ENCODE measurements at regions not wholly inside any gene's neighbourhood (a gene's known extent, or its start where the extent isn't known, plus 50 kb on each side); places are given as distances from the start of the nearest gene placed in this dataset.

DNA sequence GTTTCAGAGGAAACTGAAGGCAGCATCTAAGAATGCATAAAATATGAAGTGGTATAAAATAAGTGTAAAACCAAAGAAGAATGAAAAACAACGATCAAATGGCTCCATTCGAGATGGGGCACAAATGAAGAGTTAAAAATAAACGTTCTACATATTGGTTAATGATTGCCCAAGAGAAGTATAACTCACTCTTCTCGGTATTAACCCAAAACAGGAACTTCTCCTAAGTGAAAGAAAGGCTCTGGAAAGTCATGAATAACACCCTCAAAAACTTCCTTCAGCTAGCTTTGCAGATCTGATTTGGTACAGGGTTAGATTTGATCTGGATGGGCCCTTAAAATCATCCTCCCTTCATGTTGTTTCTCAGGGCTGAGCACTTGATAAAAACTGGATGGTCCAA, 94.3 kb upstream of the ADO start:
- DNase-seq (ENCODE audit: low read depth) = no peak

- DNase-seq (ENCODE audit: low read depth) = no peak
Observed at GRCh38 chr10:62715383-62715782, 89.1 kb upstream of the ADO start.

DNA sequence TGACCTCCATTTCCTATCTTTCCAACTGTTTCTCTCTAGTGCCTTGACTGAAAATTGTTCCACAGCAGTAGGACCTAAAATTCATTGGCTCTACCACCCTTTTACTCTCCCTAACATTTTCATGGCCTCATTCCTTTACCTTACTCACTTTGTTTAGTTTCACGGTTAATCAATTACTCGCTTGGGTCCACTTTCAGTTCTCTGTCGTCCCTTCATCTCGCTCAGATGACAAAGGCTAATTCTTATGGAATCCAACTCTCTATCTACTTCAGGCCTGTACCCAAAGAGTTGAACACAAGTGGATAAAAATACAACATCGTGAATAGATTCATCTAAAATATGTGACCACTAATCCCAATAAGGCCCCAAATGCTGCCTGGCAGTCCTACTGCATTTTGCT, 85.9 kb upstream of the ADO start:
- DNase-seq (ENCODE audit: low read depth) = no peak

GRCh38 chr10:62719061-62719460, 85.5 kb upstream of the ADO start:
- DNase-seq (ENCODE audit: low read depth) = no peak

DNA sequence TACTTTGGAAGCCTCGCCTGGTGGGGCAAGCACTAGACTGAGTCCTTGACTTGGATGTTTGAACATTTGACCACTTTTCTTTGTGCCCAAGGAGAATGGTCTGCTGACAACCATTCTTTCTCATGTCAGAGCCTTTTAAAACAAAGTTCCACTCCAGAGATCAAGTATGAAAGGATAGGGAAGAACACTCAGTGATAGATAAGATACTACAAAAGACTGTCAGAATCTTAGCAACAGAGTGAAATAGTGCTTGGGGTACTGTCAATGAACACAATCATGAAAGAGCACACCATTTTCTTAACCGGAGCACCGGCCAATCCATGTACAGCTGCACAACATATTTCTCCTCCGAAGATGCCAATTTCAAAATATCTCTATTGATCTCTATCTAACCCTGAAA, 82.8 kb upstream of the ADO start:
- no peak for DNase-seq (ENCODE audit: low read depth)

GRCh38 chr10:62723375-62723774, 81.1 kb upstream of the ADO start:
- no peak for DNase-seq (ENCODE audit: low read depth)

DNA sequence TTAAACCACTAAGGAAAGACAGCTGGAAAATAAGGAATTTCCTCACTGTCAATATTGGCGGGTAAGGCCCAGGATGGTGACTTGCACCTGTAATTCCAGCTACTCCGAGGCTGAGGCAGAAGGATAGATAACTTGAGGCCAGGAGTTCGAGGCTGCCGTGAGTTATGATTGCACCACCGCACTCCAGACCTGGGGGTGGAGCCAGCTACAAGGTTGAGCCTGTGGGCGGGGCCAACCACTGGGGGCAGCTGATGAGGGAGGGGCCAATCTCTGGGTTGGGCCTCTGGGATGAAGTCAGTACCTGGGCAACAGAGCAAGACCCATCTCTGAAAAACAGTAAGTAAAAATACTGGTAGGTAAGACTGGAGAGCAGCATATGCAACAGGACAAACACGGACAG, 80.1 kb upstream of the ADO start:
- DNase-seq (ENCODE audit: low read depth) = no peak

- DNase-seq (ENCODE audit: low read depth) = peak; percentile 52
Observed at GRCh38 chr10:62726142-62726541, 78.4 kb upstream of the ADO start.

GRCh38 chr10:62726638-62727037, 77.9 kb upstream of the ADO start:
- no peak for DNase-seq (ENCODE audit: low read depth)

GRCh38 chr10:62727934-62728333, 76.6 kb upstream of the ADO start:
- DNase-seq (ENCODE audit: low read depth) = no peak

DNA sequence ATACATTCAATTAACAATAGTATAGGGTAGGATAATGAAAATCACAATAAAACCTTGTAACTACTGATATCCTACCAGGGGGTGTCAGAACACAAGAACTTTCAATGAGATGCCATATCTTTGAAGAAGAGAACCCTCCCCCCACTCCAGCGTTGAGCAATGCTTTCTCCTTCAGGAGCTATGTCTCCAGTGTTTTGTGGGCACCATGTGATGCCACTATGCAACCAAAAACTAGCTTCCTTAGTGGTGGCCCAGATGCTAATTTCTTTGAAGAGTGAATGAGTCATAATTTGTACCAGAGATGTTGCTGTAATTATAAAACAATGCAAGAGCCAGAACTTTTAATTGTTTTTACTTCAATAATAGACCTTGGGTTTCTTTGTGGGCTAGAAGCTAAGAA, 76.0 kb upstream of the ADO start:
- DNase-seq (ENCODE audit: low read depth) = no peak

- DNase-seq (ENCODE audit: low read depth) = peak; percentile 61
Observed at GRCh38 chr10:62732841-62733653, 71.5 kb upstream of the ADO start.

GRCh38 chr10:62733654-62734293, 70.7 kb upstream of the ADO start:
- DNase-seq (ENCODE audit: low read depth) = no peak

DNA sequence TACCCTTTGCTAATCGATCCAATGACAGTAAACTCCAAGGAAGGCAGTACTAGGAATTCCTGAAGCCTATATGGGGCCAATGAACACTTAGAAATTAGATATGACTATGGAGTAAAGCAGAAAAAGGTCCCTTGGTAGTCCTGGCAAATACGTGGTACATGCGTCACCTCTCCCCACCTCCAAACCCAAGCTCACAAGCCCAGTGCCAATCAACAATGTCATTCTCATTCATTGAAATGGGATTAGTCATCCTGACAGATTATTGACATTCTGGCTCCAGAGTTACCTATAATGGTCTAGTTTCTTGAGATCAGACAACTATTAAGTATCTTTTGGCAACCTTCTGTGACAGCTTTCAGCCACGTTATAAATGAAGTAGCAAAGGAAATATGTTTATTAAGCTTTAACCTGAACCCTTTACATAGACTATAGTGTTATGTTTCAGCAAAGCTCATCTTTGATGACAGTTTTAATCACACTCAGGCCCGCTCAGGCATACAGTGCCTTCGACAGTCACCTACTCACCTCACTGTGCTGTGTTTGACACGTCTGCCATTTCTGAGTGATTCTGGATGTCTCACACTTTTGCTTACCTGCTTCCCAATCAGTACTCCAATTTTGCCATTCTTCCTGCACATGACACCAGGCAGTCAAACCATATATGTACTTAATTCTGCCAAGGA, 69.6 kb upstream of the ADO start:
- DNase-seq (ENCODE audit: low read depth) = no peak

GRCh38 chr10:62735464-62736167, 68.9 kb upstream of the ADO start:
- peak; percentile 27 for DNase-seq (ENCODE audit: low read depth)

DNA sequence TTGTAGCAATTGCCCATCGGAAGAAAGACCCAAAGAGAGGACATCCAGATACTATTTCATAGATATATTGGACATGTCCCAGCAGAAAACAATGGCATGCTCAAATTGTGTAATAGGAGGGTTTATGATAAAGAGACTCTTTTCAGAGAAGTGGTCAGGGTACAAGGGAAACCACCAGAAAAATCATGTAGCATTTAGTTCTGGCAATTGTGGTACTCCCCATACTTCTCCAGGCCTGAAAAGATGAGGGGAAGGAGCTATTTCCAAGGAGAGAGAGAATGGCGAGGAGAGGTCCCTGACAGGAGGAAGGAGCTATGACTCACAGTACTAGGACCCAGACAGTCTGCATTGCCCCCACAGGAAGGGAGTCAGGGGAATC, 68.4 kb upstream of the ADO start:
- no peak for DNase-seq (ENCODE audit: low read depth)

DNA sequence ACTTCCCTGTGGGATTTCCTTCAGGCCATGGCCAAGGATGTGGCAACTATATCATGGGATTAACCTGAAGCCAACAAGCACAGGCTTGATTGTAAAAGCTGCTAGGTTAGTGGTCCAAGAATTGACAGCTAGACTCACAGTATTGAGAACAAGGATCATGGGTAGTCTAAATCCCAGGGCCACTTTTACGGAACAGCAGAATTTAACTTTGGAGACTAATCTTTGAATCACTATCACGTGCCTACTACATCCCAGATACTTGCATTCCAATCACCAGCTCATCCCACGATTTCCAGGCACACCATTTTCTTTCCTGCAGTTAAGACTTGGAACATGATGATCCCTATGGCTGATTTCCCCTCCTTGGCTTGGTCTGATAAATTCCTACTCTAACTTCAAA, 65.6 kb upstream of the ADO start:
- DNase-seq (ENCODE audit: low read depth) = no peak

DNA sequence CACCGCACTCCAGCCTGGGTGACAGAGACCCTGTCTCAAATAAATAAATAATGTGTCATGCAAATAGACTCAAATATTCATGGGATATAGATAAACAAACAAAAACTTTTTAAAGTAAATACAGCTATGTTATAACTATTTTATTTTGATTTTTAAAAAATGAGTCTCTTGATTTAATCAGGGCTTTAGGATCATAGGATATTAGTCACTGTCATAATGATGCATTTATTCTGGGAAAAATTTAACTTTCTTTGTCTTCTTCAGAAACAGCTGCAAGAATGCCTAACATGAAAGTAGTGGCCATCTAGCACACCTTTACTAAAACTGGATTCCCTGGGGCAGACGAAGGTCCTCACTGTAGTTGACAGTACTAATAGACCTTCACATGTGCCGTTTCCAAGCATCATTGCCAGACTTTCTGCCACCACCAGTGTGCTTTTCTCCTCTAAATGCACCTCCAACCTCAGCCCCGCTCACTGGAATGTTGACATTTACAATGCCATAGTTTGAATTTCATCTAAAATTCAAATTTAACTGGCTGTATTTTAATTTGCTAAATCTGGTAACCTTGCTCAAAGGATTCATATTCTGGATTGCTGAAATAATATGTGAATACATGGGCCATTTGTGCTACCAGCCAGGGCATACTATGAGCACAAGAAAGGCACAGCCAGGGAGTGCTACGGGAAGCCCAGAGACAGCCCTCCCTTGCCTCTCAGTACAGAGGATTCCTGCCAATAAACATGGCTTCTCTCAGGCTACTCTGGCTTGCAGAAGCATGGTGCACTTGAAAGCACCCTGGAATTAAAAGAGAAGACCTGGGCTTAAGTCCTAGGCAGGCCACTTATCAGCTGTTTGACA, 63.4 kb upstream of the ADO start:
- DNase-seq (ENCODE audit: low read depth) = no peak

DNA sequence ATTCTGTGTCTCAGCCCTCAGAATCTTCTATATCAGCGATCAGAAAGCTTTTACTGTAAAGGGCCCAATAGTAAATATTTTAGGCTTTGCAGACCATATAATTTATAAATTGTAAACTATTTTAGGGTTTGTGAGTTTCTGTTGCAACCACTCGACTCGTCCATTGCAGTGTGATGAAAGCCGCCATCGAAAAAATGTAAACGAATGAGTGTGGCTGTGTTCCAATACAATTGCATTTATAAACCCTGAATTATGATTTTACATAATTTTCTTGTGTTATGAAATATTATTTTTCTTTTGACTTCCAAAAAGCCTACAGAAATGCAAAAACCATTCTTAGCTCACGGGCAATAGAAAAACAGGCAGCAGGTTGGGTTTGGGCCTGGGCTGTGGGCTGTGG, 62.5 kb upstream of the ADO start:
- no peak for DNase-seq (ENCODE audit: low read depth)

- DNase-seq (ENCODE audit: low read depth) = no peak
Observed at GRCh38 chr10:62742536-62743061, 61.9 kb upstream of the ADO start.

DNA sequence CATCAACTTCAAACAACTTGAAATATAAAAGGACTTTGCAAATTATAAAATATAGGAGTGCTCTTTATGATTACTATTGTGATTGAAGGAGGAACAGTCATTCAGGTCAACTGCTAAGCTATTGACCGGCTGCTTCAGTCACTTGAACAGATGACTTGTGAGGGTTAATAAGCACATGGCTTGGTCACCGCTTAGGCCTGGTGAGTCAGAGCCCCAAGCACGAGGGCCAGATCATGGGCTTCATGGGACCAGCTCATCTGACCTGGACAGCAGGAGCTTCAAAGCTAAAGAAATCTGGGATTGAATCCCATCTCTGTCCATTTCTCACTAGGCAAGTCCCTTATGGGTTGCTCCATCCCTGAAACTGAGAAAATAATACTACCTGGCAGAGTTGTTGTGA, 60.4 kb upstream of the ADO start:
- DNase-seq (ENCODE audit: low read depth) = no peak

GRCh38 chr10:62745581-62745980, 58.9 kb upstream of the ADO start:
- DNase-seq (ENCODE audit: low read depth) = no peak

Data from activated gamma-delta T cell treated with anti-CD3 and anti-CD28 coated beads, Interleukin-2, amount 50 U/mL, for 16 hours (primary cell).